Activated T-helper 2 cell treated with anti-CD3 and anti-CD28 coated beads, Interferon-gamma antibody, Interleukin-2, Interleukin-4, amounts not matched to agents 10 μg/mL and 5 μg/mL and 100 μg/mL, durations not matched to agents 14 hours and 24 hours and 36 hours (primary cell): ENCODE measurements at regions not wholly inside any gene's neighbourhood (a gene's known extent, or its start where the extent isn't known, plus 50 kb on each side); places are given as distances from the start of the nearest gene placed in this dataset.

Source experiments
- DNase-seq: peaks from one replicate; pipeline ENCODE4 v3.0.0; 2021; ENCODE audit warnings: low spot score
- H3K27ac Mint-ChIP-seq: one replicate; pipeline ENCODE4 v1.8.0; 2021; ENCODE audit warnings: mixed read lengths
- H3K27me3 Mint-ChIP-seq: one replicate; pipeline ENCODE4 v1.8.0; 2021; ENCODE audit warnings: low read depth, mixed read lengths
- H3K36me3 Mint-ChIP-seq: one replicate; pipeline ENCODE4 v1.8.0; 2021; ENCODE audit warnings: low read depth, mixed read lengths
- H3K4me1 Mint-ChIP-seq: one replicate; pipeline ENCODE4 v1.8.0; 2021; ENCODE audit warnings: low read depth, mixed read lengths
- H3K4me3 Mint-ChIP-seq: one replicate; pipeline ENCODE4 v1.8.0; 2021; ENCODE audit warnings: low read depth, mild to moderate bottlenecking, moderate library complexity, mixed read lengths
- H3K9me3 Mint-ChIP-seq: one replicate; pipeline ENCODE4 v1.8.0; 2021; ENCODE audit warnings: mixed read lengths
- intact Hi-C: fragments of 100-400 bp; cut with micrococcal nuclease; formaldehyde crosslinking; loops from one replicate; pipeline ENCODE4 v1.15.1; 2023

- H3K4me1 Mint-ChIP-seq = peaks cover 2% of the 10 kb centered on the region
- H3K4me3 Mint-ChIP-seq = no peak overlapping the region
- H3K36me3 Mint-ChIP-seq = no peaks in the 10 kb centered on the region
- H3K9me3 Mint-ChIP-seq = no peaks in the 10 kb centered on the region
- DNase-seq = no peak
- intact Hi-C loops = no loop called here
- peaks cover 15% of the 10 kb centered on the region for H3K27me3 Mint-ChIP-seq
- H3K27ac Mint-ChIP-seq = no peak overlapping the region
These were observed 215.7 kb upstream of the CIBAR2 start for GRCh38 chr16:85327731-85328675.

DNA sequence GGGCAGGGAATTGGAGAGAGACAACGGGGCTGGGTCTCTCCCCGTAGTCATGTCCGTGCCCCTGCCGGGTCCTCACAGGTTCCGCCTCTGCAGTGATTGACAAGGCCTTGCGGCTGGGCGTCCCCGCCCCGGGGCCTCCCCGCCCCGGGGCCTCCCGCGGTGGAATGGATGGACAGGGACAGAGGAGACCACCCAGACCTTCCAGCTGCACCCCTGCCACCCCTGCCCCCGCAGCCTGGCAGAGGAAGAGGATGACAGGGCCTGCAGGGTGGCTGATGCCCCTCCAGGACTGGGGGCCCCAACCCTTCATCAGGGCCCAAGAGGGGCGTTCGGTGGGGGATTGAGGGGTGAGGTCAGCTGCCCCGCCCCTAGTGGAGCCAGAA, 216.4 kb upstream of the CIBAR2 start:
- Mint-ChIP-seq H3K36me3 (no peaks in the 10 kb centered on the region), H3K27me3 (peaks cover 15% of the 10 kb centered on the region), H3K4me1 (peaks cover 2% of the 10 kb centered on the region), H3K9me3 (no peaks in the 10 kb centered on the region), H3K4me3 (no peak overlapping the region), H3K27ac (no peak overlapping the region)
- intact Hi-C loops = no loop called here
- no peak for DNase-seq

- H3K4me3 Mint-ChIP-seq = no peak overlapping the region
- H3K27ac Mint-ChIP-seq = no peak overlapping the region
- H3K9me3 Mint-ChIP-seq = no peaks in the 10 kb centered on the region
- H3K27me3 Mint-ChIP-seq = peaks cover 15% of the 10 kb centered on the region
- no peaks in the 10 kb centered on the region for H3K36me3 Mint-ChIP-seq
- peaks cover 2% of the 10 kb centered on the region for H3K4me1 Mint-ChIP-seq
- intact Hi-C loops = no loop called here
- no peak for DNase-seq
These were observed 217.0 kb upstream of the CIBAR2 start for GRCh38 chr16:85329059-85329812.

DNA sequence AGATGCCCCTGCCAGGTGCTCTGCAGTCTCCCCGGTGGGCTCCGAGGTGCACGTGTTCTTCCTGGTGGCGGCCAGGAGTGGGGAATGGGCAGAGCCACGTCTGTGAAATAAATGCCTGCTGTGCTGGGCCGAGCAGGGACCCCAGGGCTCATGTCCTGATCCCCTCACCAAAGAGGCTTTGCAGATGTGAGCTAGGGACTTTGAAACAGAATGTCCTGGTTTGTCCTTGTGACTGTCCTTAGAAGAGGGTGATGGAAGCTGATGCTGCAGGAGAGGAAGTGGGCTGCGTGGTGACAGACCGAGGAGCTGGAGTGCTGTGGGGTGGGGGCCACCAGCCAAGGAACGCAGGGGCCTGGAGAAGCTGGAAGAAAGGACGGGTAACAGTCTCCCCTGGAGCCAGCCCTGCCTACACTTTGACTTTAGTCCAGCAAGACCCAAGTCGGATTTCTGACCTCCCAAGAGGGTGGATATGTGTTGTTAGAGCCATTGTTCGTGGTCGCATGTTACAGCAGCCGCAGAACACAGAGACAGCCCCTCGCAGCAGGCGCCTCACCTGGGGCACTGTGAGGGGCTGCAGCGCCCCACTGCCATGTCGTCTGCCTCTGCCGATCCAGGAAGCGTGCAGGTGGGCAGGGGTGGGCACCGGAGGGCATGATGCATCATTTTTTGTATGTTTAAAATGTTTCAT, 217.9 kb upstream of the CIBAR2 start:
- Mint-ChIP-seq H3K4me1 (peaks cover 8% of the 10 kb centered on the region), H3K36me3 (no peaks in the 10 kb centered on the region), H3K4me3 (no peak overlapping the region), H3K9me3 (no peaks in the 10 kb centered on the region), H3K27me3 (peaks cover 15% of the 10 kb centered on the region), H3K27ac (no peak overlapping the region)
- DNase-seq = no peak
- intact Hi-C loops = no loop called here

- Mint-ChIP-seq H3K27me3 (peaks cover 17% of the 10 kb centered on the region), H3K9me3 (no peaks in the 10 kb centered on the region), H3K4me3 (no peak overlapping the region), H3K36me3 (no peaks in the 10 kb centered on the region), H3K27ac (no peak overlapping the region), H3K4me1 (peaks cover 12% of the 10 kb centered on the region)
- intact Hi-C loops = no loop called here
- no peak for DNase-seq
These were observed 218.5 kb upstream of the CIBAR2 start for GRCh38 chr16:85330694-85331188.

GRCh38 chr16:85331688-85332087, 219.4 kb upstream of the CIBAR2 start:
- intact Hi-C loops = loop anchor here (2.0 kb wide), 1 partner anchor 29 kb away; no protein-coding TSS in a partner anchor
- H3K27me3 Mint-ChIP-seq = peaks cover 17% of the 10 kb centered on the region
- no peaks in the 10 kb centered on the region for H3K36me3 Mint-ChIP-seq
- DNase-seq = no peak
- no peak overlapping the region for H3K4me3 Mint-ChIP-seq
- no peak overlapping the region for H3K27ac Mint-ChIP-seq
- H3K9me3 Mint-ChIP-seq = no peaks in the 10 kb centered on the region
- peaks cover 12% of the 10 kb centered on the region for H3K4me1 Mint-ChIP-seq

- no peaks in the 10 kb centered on the region for H3K36me3 Mint-ChIP-seq
These were observed 219.9 kb upstream of the CIBAR2 start for GRCh38 chr16:85332175-85332574.

DNA sequence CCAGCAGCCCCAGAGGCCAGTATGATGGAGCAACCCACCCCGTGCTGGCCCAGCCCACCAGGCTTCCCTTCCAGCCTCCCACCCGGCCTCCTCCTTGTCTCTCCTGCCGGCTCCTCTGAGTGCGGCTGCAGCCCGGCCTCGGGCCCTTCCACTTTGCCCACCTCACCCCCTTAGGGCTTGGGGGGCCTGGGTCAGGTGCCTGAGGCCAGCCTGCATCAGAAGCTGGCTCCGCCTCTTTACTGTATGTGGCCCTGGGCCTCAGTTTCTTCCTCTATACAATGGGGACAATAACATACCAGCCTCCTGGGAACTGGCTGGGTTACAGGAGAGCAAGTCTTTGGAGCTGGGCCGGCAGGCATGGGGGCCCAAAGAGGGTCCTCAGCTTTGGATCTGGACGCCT, 221.1 kb upstream of the CIBAR2 start:
- H3K4me1 Mint-ChIP-seq = peaks cover 12% of the 10 kb centered on the region
- H3K36me3 Mint-ChIP-seq = no peaks in the 10 kb centered on the region
- no peak overlapping the region for H3K27ac Mint-ChIP-seq
- intact Hi-C loops = loop anchor here (2.0 kb wide), 1 partner anchor 31 kb away; no protein-coding TSS in a partner anchor
- no peak overlapping the region for H3K4me3 Mint-ChIP-seq
- no peak for DNase-seq
- H3K27me3 Mint-ChIP-seq = peaks cover 11% of the 10 kb centered on the region
- no peaks in the 10 kb centered on the region for H3K9me3 Mint-ChIP-seq

More at GRCh38 chr16:85332175-85332574, 219.9 kb upstream of the CIBAR2 start:
- intact Hi-C loops = loop anchor here (2.0 kb wide), 1 partner anchor 29 kb away; no protein-coding TSS in a partner anchor
- Mint-ChIP-seq H3K27ac (no peak overlapping the region), H3K27me3 (peaks cover 17% of the 10 kb centered on the region), H3K9me3 (no peaks in the 10 kb centered on the region), H3K4me1 (peaks cover 12% of the 10 kb centered on the region), H3K4me3 (no peak overlapping the region)
- DNase-seq = no peak

DNA sequence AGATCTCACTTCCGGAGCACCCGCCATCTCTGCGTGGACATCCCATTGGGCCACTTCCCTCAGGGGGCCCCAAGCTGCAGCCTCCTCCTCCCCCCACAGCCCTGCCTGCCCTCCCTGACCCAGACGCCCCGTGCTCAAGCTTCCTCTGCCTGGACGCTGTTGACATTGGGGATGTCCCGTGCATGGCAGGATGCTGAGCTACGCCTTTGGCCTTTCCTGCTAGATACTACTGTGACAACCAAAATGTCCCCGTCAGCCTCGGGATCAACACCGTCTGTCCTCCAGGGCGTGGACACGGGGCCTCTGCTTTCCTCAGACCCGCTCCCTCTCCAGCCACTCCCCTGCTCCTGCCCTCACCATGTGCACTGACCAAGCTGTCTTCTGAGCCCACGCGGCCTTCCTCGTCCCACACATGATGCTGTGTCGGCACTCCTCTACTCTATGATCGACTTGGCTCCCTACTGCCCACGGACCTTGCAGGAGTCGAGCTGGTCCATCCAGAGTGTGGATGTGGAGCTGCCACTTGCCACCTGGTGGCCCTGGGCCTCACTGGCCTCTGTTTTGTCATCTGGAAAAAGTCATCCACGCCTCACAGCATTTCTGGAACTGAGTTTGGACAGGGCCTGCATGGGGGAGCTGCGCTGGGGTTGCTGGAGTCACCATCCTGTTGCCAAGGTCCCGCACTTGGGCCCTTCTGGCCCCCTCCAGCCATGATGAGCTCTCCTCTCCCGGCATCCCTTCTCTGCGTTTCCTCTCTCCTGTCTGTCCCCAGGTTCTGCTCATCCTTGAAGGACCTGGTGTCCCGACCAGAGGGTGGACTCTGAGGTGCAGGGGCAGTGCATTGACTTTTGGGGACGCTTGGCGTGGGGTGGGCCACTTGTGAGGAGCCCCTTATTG, 221.7 kb upstream of the CIBAR2 start:
- H3K27ac Mint-ChIP-seq = no peak overlapping the region
- no peak overlapping the region for H3K4me3 Mint-ChIP-seq
- H3K9me3 Mint-ChIP-seq = no peaks in the 10 kb centered on the region
- intact Hi-C loops = loop anchor here (2.0 kb wide), 1 partner anchor 31 kb away; no protein-coding TSS in a partner anchor
- peaks cover 10% of the 10 kb centered on the region for H3K27me3 Mint-ChIP-seq
- H3K4me1 Mint-ChIP-seq = peaks cover 12% of the 10 kb centered on the region
- DNase-seq = no peak
- no peaks in the 10 kb centered on the region for H3K36me3 Mint-ChIP-seq

GRCh38 chr16:85334718-85335583, 222.7 kb upstream of the CIBAR2 start:
- peaks cover 12% of the 10 kb centered on the region for H3K4me1 Mint-ChIP-seq
- H3K27me3 Mint-ChIP-seq = peaks cover 7% of the 10 kb centered on the region
- no peak overlapping the region for H3K4me3 Mint-ChIP-seq
- H3K9me3 Mint-ChIP-seq = no peaks in the 10 kb centered on the region
- H3K27ac Mint-ChIP-seq = no peak overlapping the region
- no peak for DNase-seq
- intact Hi-C loops = no loop called here
- no peaks in the 10 kb centered on the region for H3K36me3 Mint-ChIP-seq
